ENCODE measurements at regions not wholly inside any gene's neighbourhood (a gene's known extent, or its start where the extent isn't known, plus 50 kb on each side); places are given as distances from the start of the nearest gene placed in this dataset.
"Not testable (repeated sequence)": the region's sequence is repeated elsewhere in the genome, so short reads cannot be mapped to it uniquely, and the experiment has no call there.

DNA sequence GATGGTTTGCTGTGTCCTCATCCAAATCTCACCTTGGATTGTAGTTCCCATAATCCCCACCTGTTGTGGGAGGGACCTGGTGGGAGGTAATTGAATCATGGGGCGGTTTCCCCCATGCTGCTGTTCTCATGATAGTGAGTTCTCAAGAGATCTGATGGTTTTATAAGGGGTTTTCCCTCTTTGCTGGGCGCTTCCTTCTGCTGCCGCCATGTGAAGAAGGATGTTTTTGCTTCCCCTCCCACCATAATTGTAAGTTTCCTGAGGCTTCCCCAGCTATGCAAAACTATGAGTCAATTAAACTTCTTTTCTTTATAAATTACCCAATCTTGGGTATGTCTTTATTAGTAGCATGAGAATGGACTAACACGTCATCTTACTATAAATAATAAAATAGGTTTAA, 55.7 kb upstream of the OGFRL1 start:
- H4K5ac ChIP-seq (ENCODE audit: insufficient read length, low read depth, low read length); H3K23me2 ChIP-seq (ENCODE audit: low read depth, low read length); H2AK5ac ChIP-seq (ENCODE audit: low read depth, low read length); H3K4me3 ChIP-seq (ENCODE audit: extremely low read depth in 1 of 4, insufficient read depth in 2 of 4, low read depth in 3 of 4, low read length in 4 of 4); H2BK12ac ChIP-seq (ENCODE audit: low read depth, low read length); H3K9ac ChIP-seq (replicated peaks in 1 of 4; ENCODE audit: extremely low read depth in 1 of 4, low read depth in 3 of 4, low read length in 3 of 4); H3K18ac ChIP-seq (ENCODE audit: extremely low read depth, low read length); H3K9me3 ChIP-seq (ENCODE audit: insufficient read depth in 2 of 2, low read depth in 1 of 2, low read length in 1 of 2); H2BK15ac ChIP-seq (ENCODE audit: low read length); H4K20me1 ChIP-seq (replicated peaks in 1 of 2; ENCODE audit: control insufficient read depth in 1 of 2, insufficient read depth in 2 of 2, low read length in 2 of 2); H3K4me2 ChIP-seq (ENCODE audit: insufficient read depth in 1 of 2, low read depth in 2 of 2, low read length in 2 of 2); H3K4me1 ChIP-seq (replicated peaks in 1 of 4; ENCODE audit: control insufficient read depth in 3 of 4, insufficient read depth in 4 of 4, low read length in 3 of 4); H4K8ac ChIP-seq (ENCODE audit: extremely low read depth, insufficient read depth, low read length); H2BK5ac ChIP-seq (ENCODE audit: low read depth, low read length); H3K23ac ChIP-seq (ENCODE audit: insufficient read length); H3K27me3 ChIP-seq (replicated peaks in 1 of 4; ENCODE audit: control insufficient read depth in 3 of 4, extremely low read depth in 1 of 4, insufficient read depth in 3 of 4, low read length in 3 of 4); H3K79me1 ChIP-seq (ENCODE audit: low read depth, low read length); H3K27ac ChIP-seq (ENCODE audit: low read depth, low read length); H4K91ac ChIP-seq (replicated peaks; ENCODE audit: insufficient read length, low read length); H3K36me3 ChIP-seq (ENCODE audit: control insufficient read depth in 2 of 4, insufficient read depth in 4 of 4, low read length in 3 of 4); H2BK120ac ChIP-seq (replicated peaks; ENCODE audit: low read depth, low read length); CTCF ChIA-PET (ENCODE audit: partially characterized antibody); H3K14ac ChIP-seq (ENCODE audit: insufficient read length); DNase-seq (ENCODE audit: low read depth in 1 of 2, low spot score in 2 of 2); FAIRE-seq; POLR2A ChIA-PET (ENCODE audit: partially characterized antibody); H2BK20ac ChIP-seq (ENCODE audit: low read length); H3K56ac ChIP-seq (replicated peaks; ENCODE audit: insufficient read length, low read depth, low read length); H3K4ac ChIP-seq (replicated peaks; ENCODE audit: insufficient read length, low read depth, low read length); H3K79me2 ChIP-seq (ENCODE audit: control insufficient read depth in 1 of 2, insufficient read depth in 2 of 2, low read length in 2 of 2); H2AFZ ChIP-seq (ENCODE audit: low read length): not testable (repeated sequence)
- whole genome bisulfite sequencing, 2 experiments (ENCODE audit: extremely low coverage in 1 of 2, insufficient coverage in 1 of 2, insufficient read length in 1 of 2, insufficient replicate concordance in 2 of 2, low coverage in 1 of 2, low lambda C conversion rate in 2 of 2, missing lambda C conversion rate in 1 of 2) = 90% methylated on average over 4 of the region's 4 CpGs; no CpG with 5 or more reads in 1 of the 2 experiments
